ENCODE measurements at regions not wholly inside any gene's neighbourhood (a gene's known extent, or its start where the extent isn't known, plus 50 kb on each side); places are given as distances from the start of the nearest gene placed in this dataset.
"Not testable (repeated sequence)": the region's sequence is repeated elsewhere in the genome, so short reads cannot be mapped to it uniquely, and the experiment has no call there.

GRCh38 chr2:147348931-147349555 is 495.8 kb upstream of the ACVR2A start:
- DNase-seq: no peak

GRCh38 chr2:147346142-147346541 is 498.7 kb upstream of the ACVR2A start:
- DNase-seq: no peak

- no peak for DNase-seq
Measured at GRCh38 chr2:147345246-147345645, 499.6 kb upstream of the ACVR2A start.

- DNase-seq: no peak
Measured at GRCh38 chr2:147342329-147342728, 502.5 kb upstream of the ACVR2A start.

GRCh38 chr2:147331790-147332419 is 512.9 kb upstream of the ACVR2A start:
- no peak for DNase-seq

GRCh38 chr2:147330925-147331324 is 513.9 kb upstream of the ACVR2A start:
- no peak for DNase-seq

- DNase-seq: no peak
Measured at GRCh38 chr2:147327613-147328012, 517.2 kb upstream of the ACVR2A start.

GRCh38 chr2:147325990-147326389 is 518.8 kb upstream of the ACVR2A start:
- DNase-seq: no peak

- no peak for DNase-seq
Measured at GRCh38 chr2:147320146-147320545, 524.7 kb upstream of the ACVR2A start.

GRCh38 chr2:147311058-147311430 is 533.8 kb upstream of the ACVR2A start:
- DNase-seq: no peak

- no peak for DNase-seq
Measured at GRCh38 chr2:147310335-147311057, 534.3 kb upstream of the ACVR2A start.

- DNase-seq: no peak
Measured at GRCh38 chr2:147297820-147298219, 547.0 kb upstream of the ACVR2A start.

GRCh38 chr2:147294825-147295392 is 549.9 kb upstream of the ACVR2A start:
- no peak for DNase-seq

- DNase-seq: no peak
Measured at GRCh38 chr2:147293991-147294824, 550.6 kb upstream of the ACVR2A start.

- no peak for DNase-seq
Measured at GRCh38 chr2:147288131-147288530, 556.7 kb upstream of the ACVR2A start.

- peak; percentile 3 for DNase-seq
Measured at GRCh38 chr2:147275943-147276342, 568.9 kb upstream of the ACVR2A start.

- no peak for DNase-seq
Measured at GRCh38 chr2:147273628-147274027, 571.2 kb upstream of the ACVR2A start.

GRCh38 chr2:147273106-147273505 is 571.7 kb upstream of the ACVR2A start:
- DNase-seq: no peak

- not testable (repeated sequence) for DNase-seq
Measured at GRCh38 chr2:147269581-147269980, 575.2 kb upstream of the ACVR2A start.

- DNase-seq: no peak
Measured at GRCh38 chr2:147260241-147260640, 584.6 kb upstream of the ACVR2A start.

GRCh38 chr2:147255812-147256211 is 589.0 kb upstream of the ACVR2A start:
- DNase-seq: no peak

- DNase-seq: no peak
Measured at GRCh38 chr2:147250652-147251356, 594.0 kb upstream of the ACVR2A start.
